Activated T-cell treated with anti-CD3 and anti-CD28 coated beads for 48 hours (primary cell): ENCODE measurements at regions not wholly inside any gene's neighbourhood (a gene's known extent, or its start where the extent isn't known, plus 50 kb on each side); places are given as distances from the start of the nearest gene placed in this dataset.
"Not testable (repeated sequence)": the region's sequence is repeated elsewhere in the genome, so short reads cannot be mapped to it uniquely, and the experiment has no call there.

ENCODE experiments used
- DNase-seq: peaks from one replicate; pipeline ENCODE4 v3.0.0-alpha.2; 2020; ENCODE audit warnings: low read depth

- no peak for DNase-seq
These were observed 222.0 kb upstream of the LRIG3 start for GRCh38 chr12:59142183-59142790.

- no peak for DNase-seq
These were observed 214.4 kb upstream of the LRIG3 start for GRCh38 chr12:59134750-59135149.

- no peak for DNase-seq
These were observed 211.2 kb upstream of the LRIG3 start for GRCh38 chr12:59131462-59131861.

DNA sequence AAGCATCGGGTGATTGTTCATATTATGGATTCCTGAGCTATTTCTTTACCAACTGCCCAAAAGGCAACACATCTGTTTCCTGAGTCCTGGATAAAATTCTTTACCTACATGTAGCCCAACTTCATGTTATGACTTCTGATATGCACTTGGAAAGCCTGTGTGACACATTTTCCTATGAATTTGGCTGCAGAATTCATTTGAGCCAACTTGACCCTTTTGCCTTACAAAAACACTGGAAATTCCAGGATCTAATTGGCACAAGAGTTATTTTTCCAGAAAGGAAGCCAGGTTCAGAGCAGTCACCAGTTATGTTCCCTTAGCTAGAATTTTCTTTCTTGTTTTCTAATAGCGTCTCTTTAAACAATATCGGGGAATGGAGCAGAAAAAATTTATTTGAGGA, 202.5 kb upstream of the LRIG3 start:
- no peak for DNase-seq

- DNase-seq = no peak
These were observed 201.1 kb upstream of the LRIG3 start for GRCh38 chr12:59121451-59121850.

- DNase-seq = no peak
These were observed 199.4 kb upstream of the LRIG3 start for GRCh38 chr12:59119676-59120075.

- no peak for DNase-seq
These were observed 198.1 kb upstream of the LRIG3 start for GRCh38 chr12:59118356-59118755.

- DNase-seq = no peak
These were observed 195.7 kb upstream of the LRIG3 start for GRCh38 chr12:59115995-59116394.

- DNase-seq = no peak
These were observed 195.2 kb upstream of the LRIG3 start for GRCh38 chr12:59115526-59115925.

DNA sequence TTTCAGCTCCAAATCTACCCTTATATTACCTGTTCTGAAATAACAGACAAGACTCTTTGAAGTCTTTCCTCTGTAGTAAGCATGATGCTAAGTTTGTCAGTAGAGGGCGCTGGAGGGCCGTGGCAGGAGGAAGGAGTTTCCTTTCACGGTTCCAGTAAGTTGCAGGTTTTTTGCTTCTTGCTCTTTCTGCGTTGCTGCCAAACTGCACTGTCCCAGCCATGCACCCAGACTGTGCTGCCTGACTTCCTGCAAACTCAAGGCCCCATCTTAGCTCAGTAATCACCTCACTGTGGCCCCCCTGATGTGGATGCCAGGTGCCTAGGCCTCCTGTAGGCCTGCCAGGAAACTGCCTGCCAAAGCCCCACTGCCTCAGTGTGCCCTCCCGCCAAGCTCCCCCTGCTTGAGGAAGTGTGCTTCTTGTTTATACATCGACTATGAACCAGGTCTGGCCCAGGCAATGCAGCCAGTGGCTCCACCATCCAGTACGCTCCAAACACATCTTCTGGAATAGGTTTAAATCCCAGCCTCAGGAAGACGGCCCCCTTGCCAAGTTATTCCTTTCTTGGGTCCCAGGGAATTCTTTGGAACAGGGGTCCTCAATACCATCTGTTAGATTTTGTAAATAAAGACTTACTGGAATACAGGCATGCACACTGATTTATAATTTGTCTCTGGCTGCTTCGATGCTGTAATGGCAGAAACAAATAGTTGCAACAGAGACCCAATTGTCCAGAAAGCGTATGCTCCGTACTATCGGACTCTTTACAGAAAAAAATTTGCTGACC, 193.7 kb upstream of the LRIG3 start:
- DNase-seq = peak; percentile 29

- no peak for DNase-seq
These were observed 191.5 kb upstream of the LRIG3 start for GRCh38 chr12:59111851-59112250.

DNA sequence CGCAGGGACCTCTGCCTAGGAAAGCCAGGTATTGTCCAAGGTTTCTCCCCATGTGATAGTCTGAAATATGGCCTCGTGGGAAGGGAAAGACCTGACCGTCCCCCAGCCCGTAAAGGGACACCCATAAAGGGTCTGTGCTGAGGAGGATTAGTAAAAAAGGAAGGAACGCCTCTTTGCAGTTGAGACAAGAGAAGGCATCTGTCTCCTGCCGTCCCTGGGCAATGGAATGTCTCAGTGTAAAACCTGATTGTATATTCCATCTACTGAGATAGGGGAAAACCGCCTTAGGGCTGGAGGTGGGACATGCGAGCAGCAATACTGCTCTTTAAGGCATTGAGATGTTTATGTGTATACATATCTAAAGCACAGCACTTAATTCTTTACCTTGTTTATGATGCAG, 188.2 kb upstream of the LRIG3 start:
- DNase-seq = not testable (repeated sequence)

- no peak for DNase-seq
These were observed 180.3 kb upstream of the LRIG3 start for GRCh38 chr12:59100585-59100984.

DNA sequence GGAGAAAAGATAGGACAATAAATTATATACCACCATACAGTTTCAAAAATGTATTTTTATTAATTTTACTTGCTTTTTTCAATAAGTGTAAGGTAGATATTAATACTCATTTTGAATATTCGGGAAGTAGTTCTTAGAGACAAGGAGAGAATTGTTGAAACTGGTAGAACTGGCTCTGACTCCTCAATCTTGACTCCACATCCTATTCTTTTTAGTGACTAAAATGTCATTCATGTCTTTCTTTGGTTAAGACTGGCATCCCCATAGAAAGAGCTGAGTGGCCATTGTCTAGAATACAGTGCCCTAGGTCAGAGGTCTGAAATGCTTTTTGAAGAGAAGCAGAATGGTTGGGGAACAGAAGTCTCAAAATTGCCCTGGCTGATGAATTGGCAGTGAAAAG, 177.6 kb upstream of the LRIG3 start:
- DNase-seq = no peak

DNA sequence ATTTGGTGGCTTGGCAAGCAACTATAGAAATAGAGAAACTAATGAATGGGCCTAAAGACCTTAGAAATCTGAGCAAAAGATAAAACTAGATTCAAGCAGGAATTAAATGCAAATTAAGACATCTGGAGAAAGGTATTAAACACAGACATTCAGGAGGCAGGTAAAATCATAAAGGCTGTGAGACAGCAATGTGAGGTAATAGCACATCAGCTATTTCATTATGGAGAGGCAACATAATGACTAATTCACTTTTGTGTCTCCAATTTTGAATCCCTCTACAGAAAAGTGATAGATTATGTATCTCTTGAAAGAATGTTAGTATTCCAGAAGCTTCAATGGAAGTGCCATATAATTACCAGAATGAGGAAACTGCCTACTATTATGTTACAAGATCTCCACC, 175.9 kb upstream of the LRIG3 start:
- no peak for DNase-seq

DNA sequence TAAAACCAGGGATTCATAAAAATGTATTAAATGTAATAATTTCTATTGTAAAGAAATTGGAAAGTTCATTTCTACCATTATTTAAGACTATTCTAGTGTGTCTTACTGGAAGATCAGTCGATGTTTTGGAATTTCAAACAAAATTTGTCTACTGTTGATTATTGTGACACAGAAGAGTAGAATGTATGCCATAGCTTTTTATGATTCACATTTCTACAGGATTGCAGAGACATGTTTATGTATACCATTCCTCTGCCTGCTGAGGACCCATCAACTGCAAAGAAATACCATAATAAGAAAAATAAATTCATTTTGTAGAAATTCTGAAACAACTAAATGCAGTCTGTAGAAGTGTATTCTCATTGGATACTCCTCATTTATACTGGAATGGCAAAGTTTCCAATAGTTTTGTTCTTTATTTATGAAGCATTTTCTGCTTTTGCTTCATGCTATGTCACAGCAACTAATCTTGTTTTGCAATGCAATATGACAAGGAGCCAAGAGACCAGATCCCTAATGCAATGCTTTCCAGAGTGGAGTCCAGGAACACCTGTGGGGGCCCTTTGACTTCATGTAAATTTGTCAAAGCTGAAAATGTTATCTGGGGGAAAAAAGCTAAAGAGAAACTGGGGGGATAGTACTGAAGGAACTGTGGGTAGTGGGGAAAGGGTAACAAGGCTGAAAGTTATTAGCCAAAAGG, 172.9 kb upstream of the LRIG3 start:
- no peak for DNase-seq

DNA sequence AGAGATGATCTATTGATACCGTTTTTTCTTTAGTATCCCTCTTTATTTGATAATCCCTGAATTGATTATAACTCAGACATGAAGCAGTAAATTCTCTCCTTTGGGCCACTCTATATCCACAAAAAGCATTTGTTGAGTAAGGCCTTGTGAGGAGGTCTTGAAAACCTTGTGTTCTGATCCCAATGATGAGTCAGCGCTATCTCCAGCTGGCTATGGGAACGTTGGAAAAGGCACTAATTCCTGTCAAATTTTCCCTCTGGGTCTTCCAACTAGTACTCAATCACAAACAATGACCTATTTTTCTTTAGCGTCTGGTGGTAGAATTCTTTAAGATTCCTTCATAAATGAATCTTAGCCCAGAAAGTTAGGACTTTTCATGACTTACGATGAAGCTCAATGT, 168.4 kb upstream of the LRIG3 start:
- no peak for DNase-seq

- DNase-seq = no peak
These were observed 167.4 kb upstream of the LRIG3 start for GRCh38 chr12:59087691-59088090.

DNA sequence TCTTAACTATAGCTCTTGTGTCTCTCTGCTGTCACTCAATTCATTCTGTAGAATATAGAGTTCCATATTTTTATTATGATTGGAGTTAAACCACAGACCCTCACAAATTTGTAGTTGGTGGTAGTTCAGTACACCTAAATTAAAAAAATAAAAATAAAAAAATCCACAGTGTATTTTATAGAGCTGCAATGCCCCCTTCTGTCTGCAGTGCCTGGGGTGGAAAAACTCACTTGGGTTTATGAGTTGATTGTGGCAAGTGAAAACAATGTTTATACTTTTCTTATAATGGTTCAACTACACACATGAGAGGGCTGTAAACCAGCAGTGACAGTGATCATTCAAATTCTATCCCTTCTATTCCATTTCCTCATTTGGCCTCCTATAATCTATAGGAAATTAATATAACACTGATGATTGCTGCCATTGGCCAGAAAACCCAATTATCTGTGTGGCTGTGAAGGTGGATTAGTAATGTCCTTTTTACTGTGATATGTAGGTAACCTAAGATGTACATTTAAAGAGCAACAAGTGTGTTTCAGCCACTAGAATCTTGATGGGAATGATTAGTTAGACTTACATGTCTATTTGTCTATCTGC, 166.9 kb upstream of the LRIG3 start:
- DNase-seq = no peak

DNA sequence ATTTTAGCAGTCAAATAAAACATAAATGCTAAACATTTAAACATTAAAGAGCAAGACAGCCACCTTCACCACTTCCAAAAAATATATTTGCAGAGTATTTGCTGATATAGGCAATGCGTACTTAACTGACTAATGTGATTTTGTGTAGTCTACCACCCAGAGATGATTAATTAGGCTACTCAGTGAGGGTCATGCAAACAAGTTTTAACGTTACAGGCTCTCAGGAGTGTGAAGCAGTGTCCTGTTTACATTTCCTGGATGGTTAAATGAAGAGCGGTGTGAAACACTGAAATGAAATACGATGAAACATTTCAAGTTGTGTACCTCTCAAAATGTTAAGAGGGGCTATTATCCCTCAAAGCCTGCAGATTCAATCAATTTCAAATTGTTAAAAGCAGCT, 165.8 kb upstream of the LRIG3 start:
- no peak for DNase-seq

- DNase-seq = no peak
These were observed 165.4 kb upstream of the LRIG3 start for GRCh38 chr12:59085690-59086089.

- DNase-seq = no peak
These were observed 164.4 kb upstream of the LRIG3 start for GRCh38 chr12:59084511-59085375.
